GM13976 (cell line): ENCODE measurements at regions not wholly inside any gene's neighbourhood (a gene's known extent, or its start where the extent isn't known, plus 50 kb on each side); places are given as distances from the start of the nearest gene placed in this dataset.

Experiments
- DNase-seq: peaks from one replicate; pipeline ENCODE4 v3.0.0; 2012; ENCODE audit warnings: low spot score
- CTCF ChIP-seq: IDR thresholded peaks from 2 replicates; pipeline ENCODE4 v1.5.1; 2012; ENCODE audit warnings: borderline replicate concordance, mild to moderate bottlenecking; ENCODE audit not compliant: insufficient read depth; ENCODE audit errors: extremely low read depth, missing control alignments, control extremely low read depth
- in situ Hi-C: fragments of 300-500 bp; cut with MboI; formaldehyde crosslinking; loops from one replicate; pipeline ENCODE4 v1.12.0; 2022; ENCODE audit warnings: low sequenced_read_pairs, mixed read lengths, inconsistent platforms; ENCODE audit not compliant: unreplicated experiment

- TF ChIP-seq CTCF = no peak
- in situ Hi-C loops = no loop called here
- DNase-seq = no peak
Observed at GRCh38 chr4:36394352-36394903, 113.0 kb downstream of the DTHD1 start.

GRCh38 chr4:36399762-36400353 lies 118.4 kb downstream of the DTHD1 start:
- peak; percentile 67 for TF ChIP-seq CTCF
- in situ Hi-C loops = loop anchor here (10.0 kb wide), 1 partner anchor 985 kb away; no protein-coding TSS in a partner anchor

GRCh38 chr4:36402008-36402758 lies 120.8 kb downstream of the DTHD1 start:
- in situ Hi-C loops = loop anchor here (10.0 kb wide), 1 partner anchor 983 kb away; no protein-coding TSS in a partner anchor
- no peak for TF ChIP-seq CTCF
- DNase-seq = no peak

More at GRCh38 chr4:36399762-36400353, 118.4 kb downstream of the DTHD1 start:
- DNase-seq = no peak

- no peak for TF ChIP-seq CTCF
- in situ Hi-C loops = no loop called here
- no peak for DNase-seq
Observed at GRCh38 chr4:36411338-36411737, 129.9 kb downstream of the DTHD1 start.

GRCh38 chr4:36414248-36414647 lies 132.8 kb downstream of the DTHD1 start:
- peak; percentile 20 for TF ChIP-seq CTCF
- in situ Hi-C loops = no loop called here
- peak; percentile 26 for DNase-seq

- TF ChIP-seq CTCF = no peak
- no peak for DNase-seq
- in situ Hi-C loops = no loop called here
Observed at GRCh38 chr4:36417146-36417545, 135.7 kb downstream of the DTHD1 start.
